IMR-90 (cell line): ENCODE measurements at regions not wholly inside any gene's neighbourhood (a gene's known extent, or its start where the extent isn't known, plus 50 kb on each side); places are given as distances from the start of the nearest gene placed in this dataset.

Experiments
- ATAC-seq: fragments of 200-7000 bp; cut with Tn5 transposase; 2 replicates; pipeline ENCODE4 v1.9.1; 2020; ENCODE audit warnings: low read depth, mild to moderate bottlenecking, moderate library complexity
- BruUV-seq: library from RNA; stranded (reverse); fragments of 400-500 nt; replicated peaks from 2 replicates; lab custom pipeline; 2021; lab: Mats Ljungman, UMichigan
- CTCF ChIA-PET: fragments of 300-600 bp; formaldehyde crosslinking; extraction: SDS; loops from one replicate; lab custom pipeline; 2021; ENCODE audit warnings: antibody characterized with exemption; lab: Yijun Ruan, JAX
- POLR2A ChIA-PET: fragments of 300-600 bp; sonication (Branson Sonifier 250); formaldehyde crosslinking; loops from one replicate; lab custom pipeline; 2022; ENCODE audit warnings: antibody characterized with exemption; ENCODE audit not compliant: unreplicated experiment; lab: Charles Lee
- DNase-seq: peaks from one replicate; pipeline ENCODE4 v3.0.0; 2013
- H2AFZ ChIP-seq: replicated peaks from 2 replicates; pipeline ENCODE3; 2013; ENCODE audit warnings: low read length, mild to moderate bottlenecking; ENCODE audit not compliant: poor library complexity
- H2AK5ac ChIP-seq: 2 replicates; pipeline ENCODE4 v1.6.1; 2013; ENCODE audit warnings: low read depth, low read length, inconsistent platforms
- H2AK9ac ChIP-seq: replicated peaks from 2 replicates; pipeline ENCODE3; 2013; ENCODE audit warnings: mild to moderate bottlenecking, low read depth, low read length, moderate library complexity; ENCODE audit not compliant: poor library complexity
- H2BK120ac ChIP-seq: 2 replicates; pipeline ENCODE4 v1.6.1; 2013; ENCODE audit warnings: low read depth, low read length, inconsistent platforms
- H2BK15ac ChIP-seq: 3 replicates; pipeline ENCODE4 v1.6.1; 2013; ENCODE audit warnings: low read depth, low read length, inconsistent platforms
- H2BK20ac ChIP-seq: 2 replicates; pipeline ENCODE4 v1.6.1; 2013; ENCODE audit warnings: low read depth, mild to moderate bottlenecking, inconsistent platforms, low read length, moderate library complexity
- H2BK5ac ChIP-seq: 2 replicates; pipeline ENCODE4 v1.6.1; 2013; ENCODE audit warnings: mild to moderate bottlenecking, low read depth, low read length, inconsistent platforms; ENCODE audit not compliant: poor library complexity, severe bottlenecking
- H3K14ac ChIP-seq: replicated peaks from 2 replicates; pipeline ENCODE4 v1.6.1; 2013; ENCODE audit warnings: low read depth, low read length, inconsistent platforms
- H3K18ac ChIP-seq: 2 replicates; pipeline ENCODE4 v1.6.1; 2013; ENCODE audit warnings: low read depth, low read length, control low read depth
- H3K23ac ChIP-seq: 2 replicates; pipeline ENCODE4 v1.6.1; 2013; ENCODE audit warnings: low read depth, low read length, inconsistent platforms
- H3K27ac ChIP-seq: 2 replicates; pipeline ENCODE4 v1.5.1; 2013; ENCODE audit warnings: mild to moderate bottlenecking, control low read depth, low read length; ENCODE audit not compliant: insufficient read depth
- H3K27me3 ChIP-seq: 2 replicates; pipeline ENCODE4 v1.6.1; 2013; ENCODE audit warnings: low read length; ENCODE audit not compliant: control insufficient read depth, insufficient read depth
- H3K36me3 ChIP-seq: 2 replicates; pipeline ENCODE4 v1.6.1; 2013; ENCODE audit warnings: low read length, mixed read lengths; ENCODE audit not compliant: control insufficient read depth, insufficient read depth
- H3K4ac ChIP-seq: 2 replicates; pipeline ENCODE4 v1.6.1; 2013; ENCODE audit warnings: low read depth, low read length, inconsistent platforms
- H3K4me1 ChIP-seq: 2 replicates; pipeline ENCODE4 v1.6.1; 2013; ENCODE audit warnings: low read length, mixed read lengths; ENCODE audit not compliant: control insufficient read depth, insufficient read depth
- H3K4me2 ChIP-seq: 2 replicates; pipeline ENCODE4 v1.6.1; 2013; ENCODE audit warnings: low read depth, mild to moderate bottlenecking, control low read depth, low read length, moderate library complexity
- H3K4me3 ChIP-seq: 2 replicates; pipeline ENCODE4 v1.5.1; 2013; ENCODE audit warnings: low read depth, mild to moderate bottlenecking, control low read depth, low read length, moderate library complexity; ENCODE audit not compliant: insufficient read depth
- H3K56ac ChIP-seq: 2 replicates; pipeline ENCODE4 v1.6.1; 2013; ENCODE audit warnings: low read length, inconsistent platforms; ENCODE audit not compliant: insufficient read depth; ENCODE audit errors: extremely low read depth
- H3K79me1 ChIP-seq, 2 experiments: 2 replicates each; pipeline ENCODE4 v1.6.1; 2013; ENCODE audit warnings: low read length in 2 of 2, inconsistent platforms in 1 of 2, low read depth in 1 of 2
- H3K9ac ChIP-seq: 2 replicates; pipeline ENCODE4 v1.6.1; 2013; ENCODE audit warnings: low read depth, low read length, control low read depth
- H3K9me1 ChIP-seq: 2 replicates; pipeline ENCODE4 v1.6.1; 2013; ENCODE audit warnings: low read length, inconsistent platforms; ENCODE audit not compliant: insufficient read depth
- H3K9me3 ChIP-seq: 2 replicates; pipeline ENCODE4 v1.6.1; 2013; ENCODE audit warnings: low read length; ENCODE audit not compliant: control insufficient read depth, insufficient read depth
- H4K20me1 ChIP-seq: 2 replicates; pipeline ENCODE4 v1.6.1; 2013; ENCODE audit warnings: low read length, inconsistent platforms; ENCODE audit not compliant: insufficient read depth
- H4K5ac ChIP-seq: 2 replicates; pipeline ENCODE4 v1.6.1; 2013; ENCODE audit warnings: mild to moderate bottlenecking, low read depth, low read length, control low read depth
- H4K8ac ChIP-seq, 2 experiments: 2 replicates each; pipeline ENCODE4 v1.6.1; 2013; ENCODE audit warnings: low read depth in 2 of 2, low read length in 2 of 2, control low read depth in 1 of 2, inconsistent platforms in 1 of 2
- H4K91ac ChIP-seq: 2 replicates; pipeline ENCODE4 v1.6.1; 2013; ENCODE audit warnings: low read depth, low read length, inconsistent platforms; ENCODE audit not compliant: insufficient read depth
- BHLHE40 ChIP-seq: fragments of 150-350 bp; IDR thresholded peaks from 2 replicates; pipeline ENCODE4 v1.6.1; 2016; ENCODE audit warnings: mild to moderate bottlenecking, low read depth, low read length
- CEBPB ChIP-seq: IDR thresholded peaks from 2 replicates; pipeline ENCODE4 v1.6.1; 2012; ENCODE audit warnings: low read depth, low read length, improper control_type of control experiment
- CHD1 ChIP-seq: IDR thresholded peaks from 2 replicates; pipeline ENCODE4 v1.6.1; 2012; ENCODE audit warnings: low read depth, low read length, improper control_type of control experiment
- FOS ChIP-seq: fragments of 150-350 bp; IDR thresholded peaks from 2 replicates; pipeline ENCODE4 v1.6.1; 2016; ENCODE audit warnings: low read depth, low read length
- MAFK ChIP-seq: IDR thresholded peaks from 2 replicates; pipeline ENCODE4 v1.6.1; 2012; ENCODE audit warnings: low read depth, low read length, improper control_type of control experiment
- MAZ ChIP-seq: IDR thresholded peaks from 2 replicates; pipeline ENCODE4 v1.6.1; 2012; ENCODE audit warnings: low read depth, mild to moderate bottlenecking, low read length, improper control_type of control experiment, moderate library complexity, borderline replicate concordance
- MXI1 ChIP-seq: IDR thresholded peaks from 2 replicates; pipeline ENCODE4 v1.6.1; 2012; ENCODE audit warnings: low read depth, mild to moderate bottlenecking, low read length, moderate library complexity, borderline replicate concordance
- NFE2L2 ChIP-seq: fragments of 150-350 bp; IDR thresholded peaks from 2 replicates; pipeline ENCODE4 v1.6.1; 2016; ENCODE audit warnings: low read depth, mild to moderate bottlenecking, low read length
- POLR2A ChIP-seq: IDR thresholded peaks from 2 replicates; pipeline ENCODE4 v1.6.1; 2012; ENCODE audit warnings: mild to moderate bottlenecking, low read depth, low read length
- RAD21 ChIP-seq: IDR thresholded peaks from 2 replicates; pipeline ENCODE4 v1.6.1; 2012; ENCODE audit warnings: low read length, improper control_type of control experiment
- RCOR1 ChIP-seq: IDR thresholded peaks from 2 replicates; pipeline ENCODE4 v1.6.1; 2012; ENCODE audit warnings: mild to moderate bottlenecking, low read length, improper control_type of control experiment; ENCODE audit not compliant: insufficient replicate concordance
- RFX5 ChIP-seq: IDR thresholded peaks from 2 replicates; pipeline ENCODE4 v1.8.0; 2012; ENCODE audit warnings: low read depth, mild to moderate bottlenecking, low read length, moderate library complexity
- SMC3 ChIP-seq: fragments of 150-350 bp; IDR thresholded peaks from 2 replicates; pipeline ENCODE4 v1.6.1; 2016; ENCODE audit warnings: low read depth, mild to moderate bottlenecking, antibody characterized with exemption, low read length, moderate library complexity
- WGBS, 2 experiments: methylation state at CpG; one replicate each; pipeline versions ENCODE4 v1.1.5 to v1.1.7; 2013; ENCODE audit warnings: missing lambda C conversion rate in 2 of 2; ENCODE audit not compliant: insufficient read length in 1 of 2; ENCODE audit errors: extremely low coverage in 2 of 2; 5-methylcytosine and 5-hydroxymethylcytosine counted together
- dilution Hi-C: fragments of 300-500 bp; cut with HindIII; formaldehyde crosslinking; loops from one replicate; pipeline ENCODE4 v1.14.3; 2018; ENCODE audit warnings: low sequenced_read_pairs; ENCODE audit not compliant: unreplicated experiment
- in situ Hi-C: fragments of 300-500 bp; cut with MboI; formaldehyde crosslinking; loops from 3 replicates; pipeline ENCODE4 v1.14.3; 2019; ENCODE audit warnings: low sequenced_read_pairs, inconsistent platforms, mixed read lengths
- intact Hi-C: fragments of 100-400 bp; cut with micrococcal nuclease; formaldehyde crosslinking; loops from 2 replicates; pipeline ENCODE4 v1.10.0; 2022
- TF ChIP-seq, protein P1 (sequence below): fragments of 150-350 bp; IDR thresholded peaks from 2 replicates; pipeline ENCODE4 v1.6.1; 2016; ENCODE audit warnings: low read depth, mild to moderate bottlenecking, low read length, moderate library complexity, borderline replicate concordance
- TF ChIP-seq, protein P2 (sequence below): conservative IDR thresholded peaks from 2 replicates; pipeline ENCODE4 v1.5.1; 2012; ENCODE audit warnings: mild to moderate bottlenecking, low read depth, low read length, improper control_type of control experiment
- TF ChIP-seq, protein P3 (sequence below): fragments of 150-350 bp; IDR thresholded peaks from 2 replicates; pipeline ENCODE4 v1.6.1; 2017; ENCODE audit warnings: mild to moderate bottlenecking, antibody characterized with exemption, low read length, low read depth

DNA sequence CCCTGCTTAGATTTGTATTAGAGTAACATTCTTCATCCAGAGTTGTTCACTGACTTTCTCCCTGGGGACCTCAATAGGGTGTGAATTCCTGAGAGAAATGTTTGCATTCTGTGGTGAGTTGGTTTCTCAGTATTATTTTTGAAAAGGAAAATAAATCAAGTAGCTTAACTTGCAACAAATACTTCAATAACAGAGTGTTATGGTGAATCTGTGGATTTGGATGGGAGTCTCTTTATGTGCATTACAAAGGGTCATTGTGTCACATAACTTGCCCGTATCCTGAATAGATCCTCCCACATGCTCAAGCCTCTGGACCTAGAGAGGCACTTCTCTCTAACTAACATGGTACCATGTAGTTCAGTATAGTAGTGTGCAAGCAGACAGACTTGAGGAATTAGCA lies 68.4 kb upstream of the IPO9 start:
- Histone ChIP-seq H3K27ac (peak overlapping the region; percentile 35; the same call in 1 of the 2 replicates), H2AK9ac (no peak overlapping the region), H4K8ac (no peak overlapping the region), H2BK20ac (no peak overlapping the region), H3K9me3 (no peaks in the 10 kb centered on the region), H3K4me1 (peaks cover 27% of the 10 kb centered on the region), H4K5ac (no peak overlapping the region), H3K4me3 (no peak overlapping the region), H3K18ac (peak overlapping the region; percentile 78; the same call in 1 of the 2 replicates), H3K36me3 (no peaks in the 10 kb centered on the region), H2BK120ac (no peak overlapping the region), H4K20me1 (peaks cover 72% of the 10 kb centered on the region), H3K9ac (no peak overlapping the region), H3K4ac (no peak overlapping the region), H3K79me1 (peaks cover 58 to 94% of the 10 kb centered on the region in 2 experiments), H4K91ac (no peak overlapping the region), H3K56ac (no peak overlapping the region), H3K14ac (no peak overlapping the region), H3K4me2 (peak overlapping the region; percentile 83), H3K27me3 (no peaks in the 10 kb centered on the region), H3K9me1 (peaks cover 21% of the 10 kb centered on the region), H2AK5ac (no peak overlapping the region), H2AFZ (no peak overlapping the region), H3K23ac (no peak overlapping the region), H2BK5ac (peak overlapping the region; percentile 47), H2BK15ac (0 out of 3 replicates have a peak overlapping the region, but pooled peaks have one; percentile 12)
- no CpG with 5 or more reads among the region's 1 CpG for WGBS, 2 experiments
- dilution Hi-C loops: no loop called here
- ChIA-PET POLR2A (no interaction called here), CTCF (interaction anchor here (1.4 kb wide), 1 partner anchor 52 kb away, joined by 4 read pairs; no protein-coding TSS in a partner anchor)
- intact Hi-C loops: no loop called here
- BruUV-seq: no TSS peak
- TF ChIP-seq BHLHE40: no peak
- TF ChIP-seq NFE2L2: no peak
- TF ChIP-seq, protein P1, sequence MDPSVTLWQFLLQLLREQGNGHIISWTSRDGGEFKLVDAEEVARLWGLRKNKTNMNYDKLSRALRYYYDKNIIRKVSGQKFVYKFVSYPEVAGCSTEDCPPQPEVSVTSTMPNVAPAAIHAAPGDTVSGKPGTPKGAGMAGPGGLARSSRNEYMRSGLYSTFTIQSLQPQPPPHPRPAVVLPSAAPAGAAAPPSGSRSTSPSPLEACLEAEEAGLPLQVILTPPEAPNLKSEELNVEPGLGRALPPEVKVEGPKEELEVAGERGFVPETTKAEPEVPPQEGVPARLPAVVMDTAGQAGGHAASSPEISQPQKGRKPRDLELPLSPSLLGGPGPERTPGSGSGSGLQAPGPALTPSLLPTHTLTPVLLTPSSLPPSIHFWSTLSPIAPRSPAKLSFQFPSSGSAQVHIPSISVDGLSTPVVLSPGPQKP: no peak
- TF ChIP-seq MXI1: no peak
- TF ChIP-seq RFX5: no peak
- no peak for TF ChIP-seq FOS
- no peak for TF ChIP-seq SMC3
- TF ChIP-seq RAD21: no peak
- no peak for TF ChIP-seq CHD1
- no peak for TF ChIP-seq RCOR1
- no peak for TF ChIP-seq CEBPB
- TF ChIP-seq MAZ: no peak
- TF ChIP-seq, protein P2, sequence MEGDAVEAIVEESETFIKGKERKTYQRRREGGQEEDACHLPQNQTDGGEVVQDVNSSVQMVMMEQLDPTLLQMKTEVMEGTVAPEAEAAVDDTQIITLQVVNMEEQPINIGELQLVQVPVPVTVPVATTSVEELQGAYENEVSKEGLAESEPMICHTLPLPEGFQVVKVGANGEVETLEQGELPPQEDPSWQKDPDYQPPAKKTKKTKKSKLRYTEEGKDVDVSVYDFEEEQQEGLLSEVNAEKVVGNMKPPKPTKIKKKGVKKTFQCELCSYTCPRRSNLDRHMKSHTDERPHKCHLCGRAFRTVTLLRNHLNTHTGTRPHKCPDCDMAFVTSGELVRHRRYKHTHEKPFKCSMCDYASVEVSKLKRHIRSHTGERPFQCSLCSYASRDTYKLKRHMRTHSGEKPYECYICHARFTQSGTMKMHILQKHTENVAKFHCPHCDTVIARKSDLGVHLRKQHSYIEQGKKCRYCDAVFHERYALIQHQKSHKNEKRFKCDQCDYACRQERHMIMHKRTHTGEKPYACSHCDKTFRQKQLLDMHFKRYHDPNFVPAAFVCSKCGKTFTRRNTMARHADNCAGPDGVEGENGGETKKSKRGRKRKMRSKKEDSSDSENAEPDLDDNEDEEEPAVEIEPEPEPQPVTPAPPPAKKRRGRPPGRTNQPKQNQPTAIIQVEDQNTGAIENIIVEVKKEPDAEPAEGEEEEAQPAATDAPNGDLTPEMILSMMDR: no peak
- no peak for TF ChIP-seq MAFK
- TF ChIP-seq, protein P3, sequence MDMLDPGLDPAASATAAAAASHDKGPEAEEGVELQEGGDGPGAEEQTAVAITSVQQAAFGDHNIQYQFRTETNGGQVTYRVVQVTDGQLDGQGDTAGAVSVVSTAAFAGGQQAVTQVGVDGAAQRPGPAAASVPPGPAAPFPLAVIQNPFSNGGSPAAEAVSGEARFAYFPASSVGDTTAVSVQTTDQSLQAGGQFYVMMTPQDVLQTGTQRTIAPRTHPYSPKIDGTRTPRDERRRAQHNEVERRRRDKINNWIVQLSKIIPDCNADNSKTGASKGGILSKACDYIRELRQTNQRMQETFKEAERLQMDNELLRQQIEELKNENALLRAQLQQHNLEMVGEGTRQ: no peak
- no peak for TF ChIP-seq POLR2A
- ATAC-seq: peak; percentile 56
- peak; percentile 50 for DNase-seq
- in situ Hi-C loops: no loop called here
